ENCODE measurements at regions not wholly inside any gene's neighbourhood (a gene's known extent, or its start where the extent isn't known, plus 50 kb on each side); places are given as distances from the start of the nearest gene placed in this dataset.

GRCh38 chr13:59510386-59510785 is 653.3 kb downstream of the DIAPH3 start:
- no peak for TF ChIP-seq CTCF (IDR thresholded peaks at IDR 0.05)
- H3K27me3 ChIP-seq (replicated peaks; ENCODE audit: insufficient read depth) = no peaks in the 10 kb centered on the region
- no peaks in the 10 kb centered on the region for H3K9me3 ChIP-seq
- H3K4me3 ChIP-seq = no peak overlapping the region
- H3K27ac ChIP-seq = no peak overlapping the region
- no peaks in the 10 kb centered on the region for H3K36me3 ChIP-seq
- ATAC-seq (ENCODE audit: insufficient number of reproducible peaks, low FRiP score, low read depth) (no peak), DNase-seq (ENCODE audit: low spot score) (no peak)
- H3K4me1 ChIP-seq (ENCODE audit: control insufficient read depth in 1 of 2, low read depth in 2 of 2) = no peaks in the 10 kb centered on the region

- no peaks in the 10 kb centered on the region for H3K9me3 ChIP-seq
- H3K27me3 ChIP-seq (replicated peaks; ENCODE audit: insufficient read depth) = no peaks in the 10 kb centered on the region
- no peaks in the 10 kb centered on the region for H3K4me1 ChIP-seq (ENCODE audit: control insufficient read depth in 1 of 2, low read depth in 2 of 2)
- no peak for DNase-seq (ENCODE audit: low spot score)
- H3K4me3 ChIP-seq = no peak overlapping the region
- H3K36me3 ChIP-seq = no peaks in the 10 kb centered on the region
- no peak overlapping the region for H3K27ac ChIP-seq
- no peak for ATAC-seq (ENCODE audit: insufficient number of reproducible peaks, low FRiP score, low read depth)
- TF ChIP-seq CTCF (IDR thresholded peaks at IDR 0.05) = no peak
Measured at GRCh38 chr13:59513686-59514085, 650.0 kb downstream of the DIAPH3 start.

- ATAC-seq (ENCODE audit: insufficient number of reproducible peaks, low FRiP score, low read depth) = no peak
Measured at GRCh38 chr13:59514316-59514715, 649.4 kb downstream of the DIAPH3 start.

DNA sequence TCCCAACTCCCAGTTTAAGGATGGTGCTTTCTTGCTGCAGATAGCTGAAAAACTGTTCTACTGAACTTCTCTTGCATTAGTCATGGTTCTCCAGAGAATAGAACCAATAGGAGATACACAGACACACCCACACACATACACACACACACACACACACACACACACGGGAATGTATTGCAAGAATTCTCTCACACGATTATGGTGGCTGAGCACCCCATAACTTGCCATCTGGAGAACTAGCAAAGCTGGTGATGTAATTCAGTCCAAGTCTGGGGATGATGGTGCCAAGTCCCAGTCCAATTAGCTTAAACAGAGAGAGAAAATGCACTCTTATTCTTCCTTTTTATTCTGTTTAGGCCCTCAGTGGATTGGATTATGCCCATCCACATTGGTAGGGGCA is 643.9 kb downstream of the DIAPH3 start:
- Histone ChIP-seq H3K36me3 (no peaks in the 10 kb centered on the region), H3K4me3 (no peak overlapping the region), H3K4me1 (ENCODE audit: control insufficient read depth in 1 of 2, low read depth in 2 of 2) (no peaks in the 10 kb centered on the region), H3K27ac (no peak overlapping the region), H3K27me3 (replicated peaks; ENCODE audit: insufficient read depth) (no peaks in the 10 kb centered on the region), H3K9me3 (no peaks in the 10 kb centered on the region)
- DNase-seq (ENCODE audit: low spot score) (no peak), ATAC-seq (ENCODE audit: insufficient number of reproducible peaks, low FRiP score, low read depth) (no peak)
- TF ChIP-seq CTCF (IDR thresholded peaks at IDR 0.05) = no peak

More at GRCh38 chr13:59514316-59514715, 649.4 kb downstream of the DIAPH3 start:
- Histone ChIP-seq H3K4me1 (ENCODE audit: control insufficient read depth in 1 of 2, low read depth in 2 of 2) (no peaks in the 10 kb centered on the region), H3K27ac (no peak overlapping the region), H3K27me3 (replicated peaks; ENCODE audit: insufficient read depth) (no peaks in the 10 kb centered on the region), H3K36me3 (no peaks in the 10 kb centered on the region), H3K9me3 (no peaks in the 10 kb centered on the region), H3K4me3 (no peak overlapping the region)
- DNase-seq (ENCODE audit: low spot score) = no peak
- no peak for TF ChIP-seq CTCF (IDR thresholded peaks at IDR 0.05)

DNA sequence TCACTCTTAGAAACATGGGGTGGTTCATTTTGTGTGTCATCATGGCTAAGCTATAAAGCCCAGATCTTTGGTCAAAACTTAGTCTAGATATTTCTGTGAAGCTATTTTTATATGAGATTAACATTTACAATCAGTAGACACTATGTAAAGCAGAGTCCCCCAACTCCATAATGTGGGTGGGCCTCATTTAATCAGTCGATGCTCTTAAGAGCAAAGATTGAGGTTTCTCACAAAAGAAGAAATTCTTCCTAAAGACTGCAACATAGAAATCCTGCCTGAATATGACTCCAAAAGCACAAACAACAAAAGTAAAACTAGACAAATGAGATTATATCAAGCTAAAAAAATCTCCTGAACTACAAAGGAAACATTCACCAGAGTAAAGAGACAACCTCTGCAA is 642.2 kb downstream of the DIAPH3 start:
- ATAC-seq (ENCODE audit: insufficient number of reproducible peaks, low FRiP score, low read depth) (no peak), DNase-seq (ENCODE audit: low spot score) (no peak)
- Histone ChIP-seq H3K36me3 (no peaks in the 10 kb centered on the region), H3K4me1 (ENCODE audit: control insufficient read depth in 1 of 2, low read depth in 2 of 2) (no peaks in the 10 kb centered on the region), H3K27me3 (replicated peaks; ENCODE audit: insufficient read depth) (no peaks in the 10 kb centered on the region), H3K9me3 (no peaks in the 10 kb centered on the region), H3K4me3 (no peak overlapping the region), H3K27ac (no peak overlapping the region)
- no peak for TF ChIP-seq CTCF (IDR thresholded peaks at IDR 0.05)

All from thoracic aorta (tissue), 2 donors.